ENCODE measurements at regions not wholly inside any gene's neighbourhood (a gene's known extent, or its start where the extent isn't known, plus 50 kb on each side); places are given as distances from the start of the nearest gene placed in this dataset.

GRCh38 chr2:75964646-75965045 is 253.9 kb upstream of the GCFC2 start:
- DNase-seq (ENCODE audit: low read depth) = no peak
- TF ChIP-seq CTCF (conservative IDR thresholded peaks at IDR 0.05; ENCODE audit: control insufficient read depth, insufficient read depth, low read depth, low read length) = no peak
- H3K4me3 ChIP-seq (ENCODE audit: control insufficient read depth, low read depth, low read length) = no peak overlapping the region

- TF ChIP-seq CTCF (conservative IDR thresholded peaks at IDR 0.05; ENCODE audit: control insufficient read depth, insufficient read depth, low read depth, low read length) = no peak
- no peak for DNase-seq (ENCODE audit: low read depth)
Measured at GRCh38 chr2:75960472-75961009, 249.8 kb upstream of the GCFC2 start.

GRCh38 chr2:75959724-75960471 is 249.2 kb upstream of the GCFC2 start:
- no peak for DNase-seq (ENCODE audit: low read depth)
- no peak for TF ChIP-seq CTCF (conservative IDR thresholded peaks at IDR 0.05; ENCODE audit: control insufficient read depth, insufficient read depth, low read depth, low read length)
- H3K4me3 ChIP-seq (ENCODE audit: control insufficient read depth, low read depth, low read length) = no peak overlapping the region

More at GRCh38 chr2:75960472-75961009, 249.8 kb upstream of the GCFC2 start:
- no peak overlapping the region for H3K4me3 ChIP-seq (ENCODE audit: control insufficient read depth, low read depth, low read length)

- no peak for DNase-seq (ENCODE audit: low read depth)
- no peak for TF ChIP-seq CTCF (conservative IDR thresholded peaks at IDR 0.05; ENCODE audit: control insufficient read depth, insufficient read depth, low read depth, low read length)
Measured at GRCh38 chr2:75954761-75955160, 244.0 kb upstream of the GCFC2 start.

GRCh38 chr2:75952173-75952572 is 241.5 kb upstream of the GCFC2 start:
- TF ChIP-seq CTCF (conservative IDR thresholded peaks at IDR 0.05; ENCODE audit: control insufficient read depth, insufficient read depth, low read depth, low read length) = no peak
- no peak overlapping the region for H3K4me3 ChIP-seq (ENCODE audit: control insufficient read depth, low read depth, low read length)
- no peak for DNase-seq (ENCODE audit: low read depth)

More at GRCh38 chr2:75954761-75955160, 244.0 kb upstream of the GCFC2 start:
- H3K4me3 ChIP-seq (ENCODE audit: control insufficient read depth, low read depth, low read length) = no peak overlapping the region

- DNase-seq (ENCODE audit: low read depth) = no peak
- TF ChIP-seq CTCF (conservative IDR thresholded peaks at IDR 0.05; ENCODE audit: control insufficient read depth, insufficient read depth, low read depth, low read length) = no peak
- H3K4me3 ChIP-seq (ENCODE audit: control insufficient read depth, low read depth, low read length) = no peak overlapping the region
Measured at GRCh38 chr2:75949385-75950030, 238.8 kb upstream of the GCFC2 start.

Measured in fibroblast of mammary gland (primary cell).